HG03196 (cell line): ENCODE measurements at regions not wholly inside any gene's neighbourhood (a gene's known extent, or its start where the extent isn't known, plus 50 kb on each side); places are given as distances from the start of the nearest gene placed in this dataset.

Experiments used
- ATAC-seq: cut with Tn5 transposase; IDR thresholded peaks from one replicate; pipeline ENCODE4 v1.9.1; 2021; ENCODE audit not compliant: unreplicated experiment

DNA sequence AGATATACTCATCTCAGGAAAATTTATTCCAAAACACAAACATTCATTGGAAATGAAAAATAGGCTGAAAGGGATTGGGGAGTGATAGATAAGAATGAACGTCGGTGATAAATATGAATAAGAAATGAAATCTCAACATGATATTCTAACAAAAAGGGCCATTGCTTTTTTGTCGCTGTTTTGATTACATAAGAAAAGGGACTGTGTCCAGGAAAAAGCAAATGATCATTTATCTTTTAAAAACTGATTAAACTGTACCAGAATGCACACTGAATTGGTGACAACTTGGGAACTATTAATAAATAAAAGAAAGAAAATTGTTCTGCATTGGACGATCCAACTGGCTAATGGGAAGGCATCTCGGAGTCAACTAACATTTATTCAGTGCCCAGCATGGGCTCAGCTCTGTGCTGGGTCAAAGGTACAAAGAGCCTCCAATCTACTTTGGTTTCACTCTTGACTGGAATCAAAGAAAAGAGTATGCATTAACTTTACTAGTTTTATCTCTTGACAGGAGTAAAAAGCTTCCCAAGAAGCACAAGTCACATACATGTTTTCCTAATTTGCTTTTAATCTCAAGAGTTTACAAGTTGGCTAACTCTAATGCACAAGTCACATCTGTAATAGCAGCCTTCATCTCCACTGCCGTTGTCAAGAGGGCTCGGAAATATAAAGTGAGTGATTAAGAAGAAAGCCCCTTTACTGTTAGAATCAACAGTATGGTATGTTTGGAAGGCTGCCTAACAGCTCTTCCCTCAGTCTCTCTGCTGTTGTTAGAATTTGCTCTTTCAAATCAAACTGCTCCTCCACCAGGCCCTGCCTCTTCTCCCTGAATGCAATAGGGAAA is 280.0 kb downstream of the IGSF11 start:
- no peak for ATAC-seq

DNA sequence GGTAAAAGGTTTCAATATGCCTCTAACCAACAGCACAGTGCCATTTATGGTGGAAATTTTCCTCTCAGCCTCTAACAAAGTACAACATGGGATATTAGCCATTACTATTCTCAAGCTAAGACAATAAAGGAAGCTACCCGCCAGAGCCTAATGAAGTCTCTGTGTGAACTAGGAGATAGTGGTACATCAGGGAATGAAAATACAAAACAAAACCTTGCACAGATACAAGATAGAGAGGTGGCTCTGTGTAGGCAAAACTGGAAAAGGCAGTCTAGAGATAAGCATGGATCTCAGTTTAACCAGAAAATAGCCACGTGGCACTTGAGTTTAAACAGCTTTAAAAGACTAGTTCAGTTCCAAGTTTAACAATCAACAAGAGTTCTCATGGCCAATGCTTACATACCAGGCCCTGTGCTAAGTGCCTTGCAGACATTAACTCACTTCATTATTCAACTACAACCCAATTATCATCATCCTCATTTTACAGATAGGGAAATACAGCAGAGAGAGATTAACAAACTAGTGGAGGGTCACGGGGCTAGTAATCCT is 279.3 kb downstream of the IGSF11 start:
- ATAC-seq, result no peak

DNA sequence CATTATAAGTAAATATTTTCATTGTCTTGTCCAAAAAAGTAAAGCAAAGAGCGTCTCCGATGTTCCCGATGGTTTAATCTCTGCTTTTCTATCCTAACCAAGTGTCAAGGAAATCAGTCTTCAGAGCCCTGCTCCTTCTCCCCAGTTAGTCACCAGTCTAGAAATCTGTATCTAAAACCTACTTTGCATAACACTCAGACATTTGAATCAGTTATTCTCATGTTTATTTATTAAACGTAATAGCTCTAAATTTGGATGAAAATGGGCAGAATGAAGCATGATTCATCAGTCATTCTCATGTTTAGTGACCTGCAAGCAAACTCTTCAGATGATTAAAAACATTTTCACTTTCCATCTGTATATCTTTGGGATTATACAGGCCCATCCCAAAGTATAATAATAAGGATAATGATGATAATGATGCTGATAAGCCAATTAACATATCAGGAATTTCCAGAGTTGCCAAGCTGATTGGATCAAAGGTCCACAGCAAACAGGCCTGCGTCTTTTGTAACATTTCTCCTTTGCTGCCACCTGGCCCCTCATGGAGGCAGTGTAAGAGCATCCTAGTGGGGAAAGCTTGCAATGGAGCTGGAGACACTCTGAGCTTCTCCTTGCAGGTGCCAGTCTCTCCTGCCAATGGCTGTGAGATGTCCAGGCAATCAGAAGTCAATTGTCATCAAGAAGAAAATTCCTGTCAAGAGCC is 273.9 kb downstream of the IGSF11 start:
- no peak for ATAC-seq

DNA sequence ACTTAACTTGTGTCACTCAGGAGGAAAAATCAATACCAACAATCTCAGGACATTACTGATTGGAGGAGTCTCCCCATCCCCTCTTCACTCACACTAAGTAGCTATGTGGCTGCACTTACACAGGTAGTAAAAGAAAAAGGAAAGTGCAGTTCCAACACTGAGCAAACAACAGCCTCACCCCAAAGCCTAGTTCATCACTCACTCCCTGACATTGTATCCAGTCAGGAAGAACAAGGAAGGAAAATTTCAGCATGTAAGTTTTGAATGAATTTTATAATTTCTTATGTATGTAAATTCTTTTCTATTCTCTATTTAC is 273.4 kb downstream of the IGSF11 start:
- no peak for ATAC-seq

DNA sequence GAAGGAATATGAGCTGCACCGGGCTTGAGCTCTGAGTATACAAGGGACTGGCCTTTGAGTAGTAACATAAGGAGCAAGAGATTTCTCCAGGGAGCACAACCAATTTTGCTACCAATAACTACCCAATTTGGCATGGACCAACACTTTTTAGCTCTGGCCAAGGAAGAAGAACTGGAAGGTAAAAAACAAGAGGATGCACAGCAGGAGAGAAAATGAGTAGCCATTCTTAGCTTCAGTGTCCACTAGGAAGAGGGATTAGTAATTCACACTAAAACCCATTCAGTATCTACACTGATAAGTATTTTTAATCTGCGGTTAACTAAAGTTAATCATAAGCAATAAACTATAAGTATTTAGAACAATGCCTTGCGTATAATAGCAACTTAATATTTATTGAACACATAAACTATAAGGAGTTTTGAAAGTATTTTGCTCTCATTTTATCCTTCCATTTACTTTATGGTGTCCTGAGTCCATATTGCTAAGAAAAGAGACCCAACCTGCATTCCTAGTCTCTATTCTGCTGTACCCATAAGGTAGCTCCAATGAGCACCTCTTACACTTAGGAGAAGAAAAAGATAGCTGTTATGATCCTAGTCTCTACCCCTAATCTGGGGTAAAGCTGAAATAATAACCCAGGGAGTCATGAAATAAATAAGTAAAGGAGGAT is 268.9 kb downstream of the IGSF11 start:
- ATAC-seq, result no peak

DNA sequence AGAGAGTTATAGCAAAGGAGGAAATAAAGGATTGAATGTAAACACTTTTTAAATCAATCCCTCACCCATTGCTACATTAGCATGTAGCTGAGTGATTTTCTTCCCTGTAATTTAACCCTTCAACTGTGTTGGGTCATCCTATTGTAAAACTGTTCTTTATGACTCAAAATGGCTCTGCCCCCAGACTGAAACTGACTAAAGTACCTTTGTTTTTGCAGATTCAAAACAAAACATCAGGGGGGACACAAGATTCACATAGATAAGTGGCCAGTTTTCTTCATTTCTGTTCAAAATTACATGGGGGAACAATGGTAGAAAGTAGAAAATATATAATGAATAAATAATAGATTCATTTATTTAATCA is 268.4 kb downstream of the IGSF11 start:
- ATAC-seq, result no peak

DNA sequence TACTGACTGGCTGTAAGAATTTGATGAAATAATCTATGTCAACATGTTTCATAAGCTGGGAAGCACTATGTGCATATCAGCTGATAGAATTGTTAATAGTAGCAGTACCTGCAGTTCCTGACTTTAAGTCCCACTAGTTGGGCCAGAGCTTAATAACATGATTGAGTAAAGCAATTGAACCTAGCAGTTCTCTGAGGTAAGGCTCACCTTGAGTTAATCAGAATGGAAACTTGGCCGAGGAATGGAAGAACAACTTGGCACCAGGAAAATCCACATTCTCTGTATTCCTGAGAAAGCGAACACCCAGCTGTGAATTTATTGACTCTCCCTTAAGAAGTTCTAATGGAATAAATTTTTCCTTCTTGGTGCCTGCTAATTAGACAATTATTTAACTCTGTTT is 262.6 kb downstream of the IGSF11 start:
- ATAC-seq, result no peak

DNA sequence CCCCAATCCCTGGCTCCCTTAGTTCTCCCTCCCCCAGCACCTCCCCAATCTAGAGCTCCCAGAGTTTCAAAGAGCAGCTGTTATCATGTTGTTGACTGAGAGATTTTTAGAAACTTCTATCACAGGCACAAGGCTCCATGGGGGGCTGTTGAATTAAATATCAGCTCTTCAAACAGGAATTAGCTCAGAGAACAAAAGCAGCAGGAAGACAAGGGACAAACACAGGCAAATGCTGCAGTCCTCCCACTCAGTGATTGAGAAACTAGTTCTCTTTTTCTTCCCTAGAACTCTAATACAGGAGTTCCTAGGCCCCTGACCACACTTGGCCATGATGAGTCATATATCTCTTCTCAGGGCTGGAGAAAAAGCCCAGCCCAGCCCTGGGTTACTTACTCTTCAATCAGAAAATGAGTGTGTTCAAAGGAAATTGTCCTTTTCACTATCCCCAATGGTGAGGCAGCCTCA is 262.1 kb downstream of the IGSF11 start:
- ATAC-seq, result peak; percentile 94

DNA sequence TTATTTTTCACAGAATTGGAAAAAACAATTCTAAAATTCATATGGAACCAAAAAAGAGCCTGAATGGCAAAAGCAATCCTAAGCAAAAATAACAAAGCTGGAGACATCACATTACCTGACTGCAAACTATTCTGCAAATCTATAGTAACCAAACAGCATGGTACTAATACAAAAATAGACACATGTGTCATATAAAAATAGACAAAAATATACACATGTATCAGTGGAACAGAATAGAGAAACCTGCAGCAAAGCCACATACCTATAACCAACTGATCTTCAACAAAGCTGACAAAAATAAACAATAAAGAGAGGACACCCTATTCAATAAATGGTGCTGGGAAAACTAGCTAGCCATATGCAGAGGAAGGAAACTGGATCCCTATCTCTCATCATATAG is 259.6 kb downstream of the IGSF11 start:
- no peak for ATAC-seq

DNA sequence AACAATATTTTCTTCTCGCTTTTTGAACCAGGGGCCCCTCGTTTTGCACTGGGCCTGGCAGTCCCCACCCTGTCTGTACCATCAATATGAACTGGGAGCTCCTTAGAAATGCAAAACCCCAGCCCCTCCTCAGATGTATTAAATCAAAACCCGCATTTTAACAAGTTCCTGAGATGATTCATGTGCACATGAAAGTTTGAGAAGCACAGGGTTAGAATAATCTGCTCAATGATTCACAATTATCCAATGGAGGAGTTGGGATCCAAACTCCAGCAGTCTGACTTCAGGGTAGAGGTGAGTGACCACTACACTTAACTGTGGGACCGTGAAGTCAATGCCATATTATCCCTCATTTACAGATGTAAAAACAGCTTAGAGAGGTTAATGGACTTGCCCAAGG is 256.4 kb downstream of the IGSF11 start:
- no peak for ATAC-seq

DNA sequence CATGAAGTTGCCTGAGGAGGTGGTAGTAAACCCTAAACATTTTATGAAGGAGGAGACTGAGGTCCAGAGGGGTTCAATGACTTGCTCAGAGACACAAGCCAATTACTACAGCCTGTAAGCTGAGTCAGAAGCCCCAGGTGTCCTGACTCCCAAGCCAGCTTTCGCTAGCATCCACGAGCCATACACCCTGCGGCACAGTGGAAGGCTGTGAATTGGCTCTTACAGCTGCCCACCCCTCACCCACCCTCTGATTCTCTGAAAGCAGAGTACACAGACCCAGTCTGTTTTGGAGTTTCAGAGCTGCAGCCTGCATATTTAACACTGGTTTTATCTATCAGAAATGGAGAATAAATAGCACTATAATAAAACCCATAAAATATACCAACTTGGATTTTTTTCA is 253.4 kb downstream of the IGSF11 start:
- no peak for ATAC-seq

DNA sequence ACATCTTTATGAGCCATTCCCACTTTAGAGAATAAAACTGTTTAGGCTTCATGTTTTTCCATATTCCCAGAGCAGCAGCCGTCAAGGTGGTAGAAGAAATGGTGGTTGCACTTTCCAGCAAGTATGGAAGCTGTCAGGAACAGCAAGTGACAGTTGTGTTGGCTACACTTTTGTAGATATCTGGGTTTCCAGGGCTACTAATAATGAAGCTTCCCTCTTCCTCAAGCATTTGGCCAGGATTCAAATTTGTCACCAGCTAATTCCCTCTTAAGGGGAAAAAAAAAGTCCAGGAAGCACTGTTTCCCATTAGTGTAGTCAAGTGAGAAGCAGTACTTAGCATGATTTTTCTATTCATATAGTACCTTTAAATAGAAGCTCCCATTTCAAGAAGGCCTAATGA is 252.8 kb downstream of the IGSF11 start:
- no peak for ATAC-seq

DNA sequence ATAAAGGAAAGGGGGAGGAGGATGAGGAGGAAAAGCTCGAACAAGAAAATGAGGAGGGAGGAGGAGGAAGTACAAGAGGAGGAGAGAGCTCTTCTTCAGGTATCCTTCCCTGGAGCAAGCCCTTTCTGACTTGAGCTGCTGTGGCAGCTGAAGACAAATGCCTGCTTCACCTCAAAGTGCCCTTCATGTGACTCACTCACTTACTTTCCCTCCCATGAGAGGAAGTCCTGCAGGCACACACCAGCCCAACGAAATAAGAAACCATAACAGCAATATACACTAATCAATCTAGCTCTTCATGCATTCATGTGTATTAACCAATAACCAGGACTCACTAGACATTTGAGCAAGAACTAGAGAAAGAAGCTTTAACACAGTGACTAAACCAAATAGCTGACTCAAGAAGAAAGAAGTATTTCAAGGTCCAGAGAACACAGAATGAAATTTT is 251.9 kb downstream of the IGSF11 start:
- ATAC-seq, result peak; percentile 98

DNA sequence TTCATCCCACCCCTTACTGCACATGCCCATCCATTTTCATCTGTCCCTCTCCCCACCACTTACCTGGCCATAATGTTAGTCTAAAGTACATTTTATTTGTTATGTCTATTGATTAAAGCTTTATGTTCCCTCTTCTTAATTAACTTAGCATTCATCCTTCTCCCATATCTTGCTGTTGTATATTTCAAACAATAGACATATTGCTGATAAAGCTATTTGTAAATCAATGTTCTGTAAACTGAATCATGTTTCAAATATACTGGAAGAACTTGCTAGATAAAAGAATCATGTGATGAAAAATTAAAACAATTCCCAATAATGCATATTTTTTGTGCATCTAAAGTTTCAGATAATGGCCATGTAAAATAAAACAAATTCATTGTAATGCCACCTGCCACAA is 249.2 kb downstream of the IGSF11 start:
- ATAC-seq, result no peak

DNA sequence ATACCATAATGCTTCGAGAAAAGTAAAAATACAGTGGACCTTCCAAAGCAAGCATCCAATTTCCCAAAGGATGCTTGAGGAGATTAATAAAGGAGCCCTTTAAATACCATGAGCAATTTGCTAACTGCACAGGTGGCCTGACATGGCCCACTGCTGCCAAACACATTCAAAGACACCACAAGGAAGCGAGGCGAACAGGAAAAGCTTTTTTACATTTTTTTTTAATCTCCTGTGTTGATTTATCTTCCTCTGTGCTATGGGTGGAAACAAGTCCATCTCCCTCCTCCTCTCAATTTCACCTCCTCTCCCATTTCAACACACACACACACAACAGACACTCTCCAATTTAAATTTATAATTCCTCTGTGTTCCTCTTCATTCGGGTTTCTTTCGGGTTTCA is 243.4 kb downstream of the IGSF11 start:
- ATAC-seq, result no peak

DNA sequence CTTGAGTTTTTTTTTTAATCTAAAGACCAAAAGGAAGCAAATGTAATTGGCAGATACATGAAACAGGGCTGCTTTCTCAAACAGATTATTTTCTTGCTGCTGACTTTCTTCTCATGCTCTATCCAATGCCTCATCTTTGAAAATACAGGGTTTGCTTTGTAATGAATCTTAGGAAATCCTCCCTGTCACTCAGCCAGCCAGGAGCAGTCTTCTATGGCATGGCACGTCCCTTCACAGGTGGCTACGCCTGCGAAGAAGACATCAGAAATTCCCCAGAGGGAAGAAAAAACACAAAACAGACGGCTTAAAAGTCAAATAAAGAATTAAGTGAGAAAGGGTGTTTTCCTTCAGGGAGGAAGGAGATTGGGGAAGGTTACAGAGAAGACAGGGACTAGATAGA is 242.5 kb downstream of the IGSF11 start:
- ATAC-seq, result no peak

DNA sequence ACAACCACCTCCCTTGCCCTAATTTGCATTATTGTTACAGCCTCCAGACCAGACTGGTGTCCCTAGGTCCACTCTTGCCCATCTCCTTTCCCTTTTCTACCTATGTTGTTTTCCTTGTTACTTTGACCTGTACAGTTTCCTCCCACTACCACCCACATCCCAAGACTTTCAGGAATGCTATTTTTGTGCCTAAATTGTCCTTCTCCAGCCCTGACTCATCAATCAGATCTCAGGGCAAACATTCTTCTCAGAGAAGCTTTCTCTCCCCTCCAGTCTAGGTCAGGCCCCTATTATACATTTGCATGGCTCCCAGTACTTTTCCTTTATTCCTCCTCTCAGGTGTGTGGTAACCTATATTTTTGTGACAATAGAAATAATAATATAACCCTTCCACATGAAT is 241.5 kb downstream of the IGSF11 start:
- no peak for ATAC-seq

DNA sequence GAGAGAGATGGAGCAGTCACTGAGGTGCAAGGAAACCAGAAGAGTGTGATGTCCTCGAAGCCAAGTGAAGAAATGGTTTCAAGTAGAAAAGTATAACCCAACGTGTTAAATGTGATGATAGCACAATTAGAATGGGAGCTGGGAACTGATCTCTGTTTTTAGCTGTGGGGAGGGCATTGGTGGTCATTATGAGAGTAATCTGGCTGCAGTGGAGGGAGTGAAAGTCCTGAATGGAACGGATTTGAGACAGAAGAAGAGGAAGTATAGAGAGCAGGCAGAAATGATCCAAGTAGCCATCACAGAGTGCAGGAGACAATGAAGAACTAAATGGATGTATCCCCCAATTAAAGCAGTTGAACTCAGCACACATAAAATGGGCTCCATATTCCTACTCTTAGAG is 235.3 kb downstream of the IGSF11 start:
- no peak for ATAC-seq

DNA sequence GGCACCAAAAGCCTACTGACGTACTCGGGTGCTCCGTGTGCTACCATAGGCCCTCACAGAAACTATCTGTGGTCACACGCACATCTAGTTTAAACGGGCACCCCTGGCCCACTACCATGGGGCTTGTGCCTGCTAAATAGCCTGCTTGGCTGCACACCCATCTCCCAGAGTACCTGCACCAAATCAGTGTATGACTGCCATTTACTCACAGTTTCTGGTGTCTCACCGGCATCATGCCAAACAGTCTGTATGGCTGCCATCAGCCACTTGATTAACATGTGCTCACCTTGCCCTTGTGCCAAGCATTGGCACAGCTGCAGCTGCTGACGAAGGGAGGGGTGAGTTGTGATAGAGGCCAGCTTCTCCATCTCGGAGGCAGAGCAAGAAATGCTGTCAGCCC is 232.7 kb downstream of the IGSF11 start:
- no peak for ATAC-seq

DNA sequence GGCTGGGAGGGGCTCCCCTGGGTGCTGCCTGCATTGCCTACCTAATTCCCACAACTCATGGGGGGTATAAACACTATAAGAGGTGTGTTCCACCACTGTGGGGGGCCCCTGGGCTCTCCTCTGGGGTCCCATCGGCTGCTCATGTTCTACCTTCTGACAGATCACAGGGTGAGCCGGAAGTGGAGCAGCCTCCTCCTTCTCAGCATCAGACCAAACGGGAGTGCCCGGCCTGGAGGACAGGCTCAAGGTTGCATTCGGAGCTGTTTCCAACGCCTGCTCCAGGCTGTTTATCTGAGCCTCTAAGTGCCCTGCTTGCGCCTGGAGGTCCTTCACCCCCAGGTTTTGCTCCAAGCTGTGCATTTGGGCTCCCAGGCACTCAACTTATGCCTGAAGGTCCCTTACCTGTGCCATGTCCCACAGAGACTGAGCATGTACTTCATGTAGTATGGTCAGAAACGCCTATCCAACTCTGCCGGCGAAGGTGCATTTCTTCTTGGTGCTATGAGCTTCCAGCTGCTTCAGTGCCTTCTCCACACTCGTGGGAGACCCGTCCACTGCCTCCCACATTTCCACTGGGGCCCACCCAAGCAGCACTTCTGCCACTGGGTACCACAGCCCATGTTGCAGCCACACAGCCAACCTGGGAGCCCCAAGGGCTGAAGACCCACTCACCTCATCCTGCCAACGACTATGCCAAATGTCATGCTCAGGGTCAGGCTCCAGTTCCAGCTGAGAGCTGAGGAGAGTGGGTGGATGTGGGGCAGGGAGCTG is 232.1 kb downstream of the IGSF11 start:
- no peak for ATAC-seq

DNA sequence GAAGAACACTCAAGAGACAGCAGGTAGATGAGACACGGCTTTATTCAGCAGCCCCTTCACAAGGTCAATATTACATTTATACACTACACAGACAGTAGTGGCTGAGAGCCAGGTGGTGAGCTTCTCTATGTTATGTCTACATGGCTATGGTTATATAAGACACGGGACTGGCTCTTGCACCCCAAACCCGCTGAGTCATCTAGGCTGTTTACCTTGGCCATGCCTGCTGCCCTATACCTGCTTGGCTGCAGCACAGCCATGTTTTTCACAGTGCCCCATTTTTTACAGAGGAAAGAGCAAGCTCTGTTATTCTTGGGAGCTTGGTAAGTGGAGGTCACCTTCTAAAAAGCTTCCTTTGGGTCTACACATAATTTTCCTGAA is 231.6 kb downstream of the IGSF11 start:
- no peak for ATAC-seq
